ENCODE measurements at regions not wholly inside any gene's neighbourhood (a gene's known extent, or its start where the extent isn't known, plus 50 kb on each side); places are given as distances from the start of the nearest gene placed in this dataset.
A peak's percentile ranks its signal among the peaks of the same experiment; 100 is the strongest.

GRCh38 chr18:44537526-44537925 lies 143.2 kb upstream of the SETBP1 start:
- DNase-seq: no peak
- WGBS, 2 donors: 68 to 89% methylated on average over 2 of the region's 2 CpGs
- no peak overlapping the region for H3K27ac ChIP-seq (ENCODE audit: low read depth in 1 of 2, low read length in 1 of 2)
- H3K9me3 ChIP-seq (ENCODE audit: control insufficient read depth in 4 of 4, insufficient read depth in 3 of 4, low read length in 3 of 4): no peaks in the 10 kb centered on the region
- H3K4me1 ChIP-seq (ENCODE audit: control insufficient read depth in 5 of 5, insufficient read depth in 5 of 5, low read length in 5 of 5): peaks cover 0 to 11% (median 5%) of the 10 kb centered on the region in 5 donors
- peak; percentile 63 for ATAC-seq (ENCODE audit: insufficient read depth, low FRiP score)
- no peak for TF ChIP-seq CTCF (IDR thresholded peaks at IDR 0.05; ENCODE audit: control extremely low read depth, extremely low read depth)
- H3K9ac ChIP-seq (ENCODE audit: insufficient read depth in 1 of 2, low read length in 2 of 2): no peak overlapping the region
- H3K36me3 ChIP-seq (ENCODE audit: control insufficient read depth in 4 of 4, insufficient read depth in 4 of 4, low read length in 4 of 4): no peaks in the 10 kb centered on the region
- no peak overlapping the region for H3K4me3 ChIP-seq
- no peaks in the 10 kb centered on the region for H3K27me3 ChIP-seq (ENCODE audit: control insufficient read depth in 3 of 3, insufficient read depth in 3 of 3, low read length in 2 of 3)

GRCh38 chr18:44539926-44540325 lies 140.8 kb upstream of the SETBP1 start:
- Histone ChIP-seq H3K4me3 (no peak overlapping the region), H3K27me3 (ENCODE audit: control insufficient read depth in 3 of 3, insufficient read depth in 3 of 3, low read length in 2 of 3) (no peaks in the 10 kb centered on the region), H3K9me3 (ENCODE audit: control insufficient read depth in 4 of 4, insufficient read depth in 3 of 4, low read length in 3 of 4) (no peaks in the 10 kb centered on the region), H3K36me3 (ENCODE audit: control insufficient read depth in 4 of 4, insufficient read depth in 4 of 4, low read length in 4 of 4) (no peaks in the 10 kb centered on the region), H3K4me1 (ENCODE audit: control insufficient read depth in 5 of 5, insufficient read depth in 5 of 5, low read length in 5 of 5) (peaks cover 0 to 11% (median 5%) of the 10 kb centered on the region in 5 donors), H3K9ac (ENCODE audit: insufficient read depth in 1 of 2, low read length in 2 of 2) (no peak overlapping the region), H3K27ac (ENCODE audit: low read depth in 1 of 2, low read length in 1 of 2) (no peak overlapping the region)
- DNase-seq (no peak), ATAC-seq (ENCODE audit: insufficient read depth, low FRiP score) (no peak)
- no peak for TF ChIP-seq CTCF (IDR thresholded peaks at IDR 0.05; ENCODE audit: control extremely low read depth, extremely low read depth)
- 78 to 87% methylated on average over 3 of the region's 3 CpGs for WGBS, 2 donors

DNA sequence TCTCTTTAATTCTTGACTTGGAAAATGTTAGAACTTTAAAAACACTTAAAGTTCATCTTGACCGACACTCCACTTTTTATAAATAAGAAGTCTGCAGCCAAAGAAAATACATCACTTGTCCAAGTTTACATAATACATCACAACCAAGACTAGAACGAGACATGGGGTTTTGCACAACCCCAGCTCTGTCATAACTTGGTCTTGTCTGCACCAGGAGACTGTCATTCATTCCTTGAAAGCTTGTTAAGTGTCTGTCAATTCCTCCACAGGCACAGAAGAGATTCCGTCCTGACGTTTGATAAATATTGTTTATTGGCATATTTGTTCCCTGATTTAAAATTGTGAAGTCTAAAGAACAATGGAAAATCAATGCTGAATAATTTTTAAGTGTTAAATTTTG lies 139.5 kb upstream of the SETBP1 start:
- Histone ChIP-seq H3K9me3 (ENCODE audit: control insufficient read depth in 4 of 4, insufficient read depth in 3 of 4, low read length in 3 of 4) (no peaks in the 10 kb centered on the region), H3K36me3 (ENCODE audit: control insufficient read depth in 4 of 4, insufficient read depth in 4 of 4, low read length in 4 of 4) (no peaks in the 10 kb centered on the region), H3K4me1 (ENCODE audit: control insufficient read depth in 5 of 5, insufficient read depth in 5 of 5, low read length in 5 of 5) (peaks cover 0 to 11% (median 5%) of the 10 kb centered on the region in 5 donors), H3K4me3 (no peak overlapping the region), H3K27ac (ENCODE audit: low read depth in 1 of 2, low read length in 1 of 2) (no peak overlapping the region), H3K27me3 (ENCODE audit: control insufficient read depth in 3 of 3, insufficient read depth in 3 of 3, low read length in 2 of 3) (no peaks in the 10 kb centered on the region), H3K9ac (ENCODE audit: insufficient read depth in 1 of 2, low read length in 2 of 2) (no peak overlapping the region)
- ATAC-seq (ENCODE audit: insufficient read depth, low FRiP score): no peak
- TF ChIP-seq CTCF (IDR thresholded peaks at IDR 0.05; ENCODE audit: control extremely low read depth, extremely low read depth): no peak
- 43 to 71% methylated on average over 4 of the region's 4 CpGs for WGBS, 2 donors
- peak in 1 of 3 donors; percentile 33 for DNase-seq

- ATAC-seq (ENCODE audit: insufficient read depth, low FRiP score): no peak
- Histone ChIP-seq H3K9me3 (ENCODE audit: control insufficient read depth in 4 of 4, insufficient read depth in 3 of 4, low read length in 3 of 4) (no peaks in the 10 kb centered on the region), H3K27me3 (ENCODE audit: control insufficient read depth in 3 of 3, insufficient read depth in 3 of 3, low read length in 2 of 3) (no peaks in the 10 kb centered on the region), H3K4me1 (ENCODE audit: control insufficient read depth in 5 of 5, insufficient read depth in 5 of 5, low read length in 5 of 5) (peaks cover 0 to 11% (median 5%) of the 10 kb centered on the region in 5 donors), H3K36me3 (ENCODE audit: control insufficient read depth in 4 of 4, insufficient read depth in 4 of 4, low read length in 4 of 4) (no peaks in the 10 kb centered on the region), H3K4me3 (no peak overlapping the region), H3K9ac (ENCODE audit: insufficient read depth in 1 of 2, low read length in 2 of 2) (no peak overlapping the region), H3K27ac (ENCODE audit: low read depth in 1 of 2, low read length in 1 of 2) (no peak overlapping the region)
- no peak for TF ChIP-seq CTCF (IDR thresholded peaks at IDR 0.05; ENCODE audit: control extremely low read depth, extremely low read depth)
- DNase-seq: peak in 1 of 3 donors; percentile 6
- 0% methylated on average over 1 of the region's 1 CpG for WGBS, 2 donors
Measured at GRCh38 chr18:44541781-44542180, 138.9 kb upstream of the SETBP1 start.

Measured in lung (tissue), 11 donors.